Esophagus squamous epithelium (tissue), 5 donors: ENCODE measurements at regions not wholly inside any gene's neighbourhood (a gene's known extent, or its start where the extent isn't known, plus 50 kb on each side); places are given as distances from the start of the nearest gene placed in this dataset.

ENCODE experiments used
- DNase-seq: peaks from one replicate; lab custom pipeline; 2025; lab: John Stamatoyannopoulos, UW
- H3K27ac ChIP-seq, 4 donors: fragments of 200-600 bp; sonication (generic); one replicate each; pipeline ENCODE4 v1.5.1; 2016 to 2019; ENCODE audit warnings: mild to moderate bottlenecking in 1 of 4
- H3K27me3 ChIP-seq, 4 donors: fragments of 200-600 bp; sonication (generic); 1 replicate in 3 of 4; 2 replicates in 1 of 4; pipeline versions ENCODE4 v1.5.1 to v1.6.0; 2017 to 2021; ENCODE audit warnings: antibody characterized with exemption in 1 of 4
- H3K36me3 ChIP-seq, 3 donors: fragments of 200-600 bp; sonication (generic); one replicate each; pipeline ENCODE4 v1.5.1; 2016 to 2019
- H3K4me1 ChIP-seq, 3 donors: fragments of 200-600 bp; sonication (generic); one replicate each; pipeline ENCODE4 v1.5.1; 2017 to 2019
- H3K4me3 ChIP-seq, 4 donors: fragments of 200-600 bp; sonication (generic); 1 replicate in 3 of 4; 2 replicates in 1 of 4; pipeline ENCODE4 v1.5.1; 2016 to 2019; ENCODE audit warnings: mild to moderate bottlenecking in 2 of 4, moderate library complexity in 1 of 4
- H3K9me3 ChIP-seq, 3 donors: fragments of 200-600 bp; sonication (generic); one replicate each; pipeline ENCODE4 v1.5.1; 2016 to 2019
- CTCF ChIP-seq, 6 experiments: fragments of 450-650 bp in 4 of 6; fragments of 200-600 bp in 2 of 6; sonication (generic) in 2 of 6; IDR thresholded peaks; one replicate each; pipeline ENCODE4 v1.5.1; 2016 to 2019; ENCODE audit warnings: antibody characterized with exemption in 6 of 6, mild to moderate bottlenecking in 4 of 6, moderate library complexity in 4 of 6
- POLR2A ChIP-seq, 4 donors: fragments of 450-650 bp; IDR thresholded peaks; one replicate each; pipeline ENCODE4 v1.6.1; 2017; ENCODE audit warnings: antibody characterized with exemption in 4 of 4, mild to moderate bottlenecking in 4 of 4, moderate library complexity in 3 of 4
- WGBS, 2 donors: methylation state at CpG; one replicate each; pipeline ENCODE4 v1.1.5; 2018; 5-methylcytosine and 5-hydroxymethylcytosine counted together
- intact Hi-C: fragments of 100-400 bp; cut with DNase I; formaldehyde crosslinking; loops from one replicate; pipeline ENCODE4 v1.15.0; 2022
- donor health status: DM: yes; HTN: yes; CAD: no.

- intact Hi-C loops, result no loop called here
- H3K4me3 ChIP-seq, result no peak overlapping the region
- WGBS, 2 donors, result 72 to 100% methylated on average over 2 of the region's 2 CpGs
- no peak overlapping the region for H3K27ac ChIP-seq
- H3K36me3 ChIP-seq, result no peaks in the 10 kb centered on the region
- no peak for DNase-seq
- TF ChIP-seq POLR2A (IDR thresholded peaks at IDR 0.05), result no peak
- no peak for TF ChIP-seq CTCF (IDR thresholded peaks at IDR 0.05)
- H3K4me1 ChIP-seq, result no peaks in the 10 kb centered on the region
- H3K9me3 ChIP-seq, result peaks cover 0 to 32% (median 7%) of the 10 kb centered on the region in 3 donors
- H3K27me3 ChIP-seq, result no peaks in the 10 kb centered on the region
These were observed 504.7 kb downstream of the LRFN5 start for GRCh38 chr14:42111355-42111754.

- peak in 1 of 6 experiments; percentile 31 for TF ChIP-seq CTCF (IDR thresholded peaks at IDR 0.05)
- TF ChIP-seq POLR2A (IDR thresholded peaks at IDR 0.05), result no peak
These were observed 503.5 kb downstream of the LRFN5 start for GRCh38 chr14:42110167-42110566.

GRCh38 chr14:42095155-42095554 lies 488.5 kb downstream of the LRFN5 start:
- Histone ChIP-seq H3K36me3 (no peaks in the 10 kb centered on the region), H3K4me1 (no peaks in the 10 kb centered on the region)
- intact Hi-C loops, result no loop called here

More at GRCh38 chr14:42110167-42110566, 503.5 kb downstream of the LRFN5 start:
- no peak for DNase-seq
- Histone ChIP-seq H3K27ac (no peak overlapping the region), H3K4me3 (no peak overlapping the region), H3K36me3 (no peaks in the 10 kb centered on the region), H3K9me3 (peaks cover 0 to 32% (median 7%) of the 10 kb centered on the region in 3 donors), H3K27me3 (no peaks in the 10 kb centered on the region), H3K4me1 (no peaks in the 10 kb centered on the region)
- intact Hi-C loops, result no loop called here
- 67 to 83% methylated on average over 1 of the region's 1 CpG for WGBS, 2 donors

GRCh38 chr14:42090122-42090521 lies 483.4 kb downstream of the LRFN5 start:
- 72 to 86% methylated on average over 3 of the region's 3 CpGs for WGBS, 2 donors
- Histone ChIP-seq H3K4me1 (no peaks in the 10 kb centered on the region), H3K4me3 (no peak overlapping the region), H3K27me3 (no peaks in the 10 kb centered on the region), H3K27ac (no peak overlapping the region), H3K36me3 (no peaks in the 10 kb centered on the region), H3K9me3 (peaks cover 0 to 5% (median 0%) of the 10 kb centered on the region in 3 donors)
- no peak for DNase-seq
- intact Hi-C loops, result no loop called here
- TF ChIP-seq CTCF (IDR thresholded peaks at IDR 0.05) (no peak), POLR2A (IDR thresholded peaks at IDR 0.05) (no peak)

More at GRCh38 chr14:42095155-42095554, 488.5 kb downstream of the LRFN5 start:
- Histone ChIP-seq H3K9me3 (no peaks in the 10 kb centered on the region), H3K4me3 (no peak overlapping the region), H3K27ac (no peak overlapping the region), H3K27me3 (no peaks in the 10 kb centered on the region)
- no peak for DNase-seq
- TF ChIP-seq POLR2A (IDR thresholded peaks at IDR 0.05) (no peak), CTCF (IDR thresholded peaks at IDR 0.05) (no peak)
- WGBS, 2 donors, result no CpG with 5 or more reads among the region's 2 CpGs

GRCh38 chr14:42079911-42080310 lies 473.2 kb downstream of the LRFN5 start:
- TF ChIP-seq CTCF (IDR thresholded peaks at IDR 0.05) (no peak), POLR2A (IDR thresholded peaks at IDR 0.05) (no peak)
- H3K27ac ChIP-seq, result no peak overlapping the region
- H3K4me1 ChIP-seq, result no peaks in the 10 kb centered on the region
- H3K27me3 ChIP-seq, result no peaks in the 10 kb centered on the region
- H3K9me3 ChIP-seq, result no peaks in the 10 kb centered on the region
- no peak for DNase-seq
- H3K4me3 ChIP-seq, result no peak overlapping the region
- intact Hi-C loops, result no loop called here
- no peaks in the 10 kb centered on the region for H3K36me3 ChIP-seq
